AG08395 (cell line): ENCODE measurements at regions not wholly inside any gene's neighbourhood (a gene's known extent, or its start where the extent isn't known, plus 50 kb on each side); places are given as distances from the start of the nearest gene placed in this dataset.
"Not testable (repeated sequence)": the region's sequence is repeated elsewhere in the genome, so short reads cannot be mapped to it uniquely, and the experiment has no call there.

Experiments used
- DNase-seq: peaks from one replicate; pipeline ENCODE4 v3.0.0; 2012; ENCODE audit warnings: mixed read lengths, low spot score

DNA sequence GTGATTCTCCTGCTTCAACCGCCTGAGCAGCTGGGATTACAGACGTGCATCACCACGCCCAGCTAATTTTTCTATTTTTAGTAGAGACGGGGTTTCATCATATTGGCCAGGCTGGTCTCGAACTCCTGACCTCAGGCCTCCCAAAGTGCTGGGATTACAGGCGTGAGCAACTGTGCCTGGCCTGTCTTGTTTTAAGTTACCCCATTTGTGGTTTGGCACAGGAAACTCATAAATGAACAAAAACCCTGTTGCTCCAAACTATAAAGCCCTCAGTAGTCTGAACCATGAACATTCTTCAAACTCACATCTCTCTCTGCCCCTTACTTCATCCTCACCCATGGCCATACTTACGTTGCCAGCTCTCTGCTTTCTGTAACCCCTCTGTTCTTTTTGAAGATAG, 61.7 kb downstream of the RHOU start:
- not testable (repeated sequence) for DNase-seq

DNA sequence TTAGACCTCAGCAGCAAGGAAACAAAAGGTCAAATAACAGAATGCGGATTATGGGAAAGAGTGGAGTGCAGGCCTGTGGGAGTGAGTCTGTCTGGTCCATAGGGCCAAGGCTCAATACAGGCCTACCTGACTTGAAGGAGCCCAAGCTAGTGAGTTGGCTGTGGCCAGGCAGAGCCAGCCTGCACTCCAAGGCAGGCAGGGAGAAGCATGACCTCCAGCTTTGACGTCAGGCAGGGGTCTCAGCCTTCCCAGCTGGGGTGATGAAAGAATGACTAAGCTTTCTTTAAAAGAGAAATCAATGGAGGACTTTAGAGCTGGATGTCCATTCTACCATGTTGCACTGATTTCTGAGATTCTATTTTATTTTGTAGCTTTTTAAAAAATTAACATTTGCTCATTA, 62.8 kb downstream of the RHOU start:
- no peak for DNase-seq

DNA sequence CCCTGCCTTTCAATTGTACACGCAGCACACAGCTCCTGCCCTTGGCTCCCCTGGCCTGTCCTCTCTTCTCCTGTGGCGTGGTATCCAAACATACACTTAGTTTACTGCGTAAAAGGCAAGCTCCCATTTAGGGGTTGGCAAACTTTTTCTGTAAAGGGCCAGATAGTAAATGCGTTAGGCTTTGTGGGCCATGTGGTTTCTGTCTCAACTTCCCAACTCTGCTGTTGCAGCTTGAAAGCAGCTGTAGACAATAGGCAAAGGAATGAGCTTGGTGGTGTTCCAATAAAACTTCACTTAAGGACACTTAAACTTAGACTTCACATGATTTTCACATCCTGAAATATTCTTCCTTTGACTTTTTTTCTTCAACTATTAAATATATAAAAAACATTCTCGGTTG, 63.3 kb downstream of the RHOU start:
- DNase-seq: no peak

DNA sequence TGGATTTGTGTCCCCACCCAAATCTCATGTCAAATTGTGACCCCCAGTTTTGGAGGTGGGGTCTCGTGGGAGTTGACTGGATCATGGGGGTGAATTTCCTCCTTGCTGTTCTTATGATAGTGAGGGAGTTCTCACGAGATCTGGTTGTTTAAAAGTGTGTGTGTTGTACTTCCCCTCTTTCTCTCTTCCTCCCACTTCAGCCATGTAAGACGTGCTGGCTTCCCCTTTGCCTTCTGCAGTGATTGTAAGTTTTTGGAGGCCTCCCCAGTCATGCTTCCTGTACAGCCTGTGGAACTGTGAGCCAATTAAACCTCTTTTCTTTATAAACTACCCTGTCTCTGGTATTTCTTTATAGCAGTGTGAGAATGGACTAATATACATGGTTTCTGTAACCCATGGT, 64.6 kb downstream of the RHOU start:
- no peak for DNase-seq

DNA sequence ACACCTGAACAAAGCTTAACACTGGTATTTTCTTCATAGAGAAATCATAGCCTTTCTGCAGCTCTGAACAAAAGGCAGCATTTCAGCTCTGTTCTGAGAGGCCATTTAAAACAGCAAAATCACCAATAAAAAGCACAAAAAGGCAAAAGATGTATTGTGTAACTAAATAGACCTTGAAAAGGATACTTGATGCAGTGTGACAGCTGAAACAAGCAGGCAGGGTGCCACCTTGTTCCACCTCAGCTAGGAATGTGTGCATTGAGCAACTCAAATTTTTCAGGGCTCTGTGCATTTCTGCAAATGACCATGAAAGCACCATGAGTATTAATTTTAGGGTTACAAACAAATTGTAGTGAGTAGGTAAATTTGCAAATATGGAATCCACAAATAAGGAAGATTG, 65.8 kb downstream of the RHOU start:
- no peak for DNase-seq

DNA sequence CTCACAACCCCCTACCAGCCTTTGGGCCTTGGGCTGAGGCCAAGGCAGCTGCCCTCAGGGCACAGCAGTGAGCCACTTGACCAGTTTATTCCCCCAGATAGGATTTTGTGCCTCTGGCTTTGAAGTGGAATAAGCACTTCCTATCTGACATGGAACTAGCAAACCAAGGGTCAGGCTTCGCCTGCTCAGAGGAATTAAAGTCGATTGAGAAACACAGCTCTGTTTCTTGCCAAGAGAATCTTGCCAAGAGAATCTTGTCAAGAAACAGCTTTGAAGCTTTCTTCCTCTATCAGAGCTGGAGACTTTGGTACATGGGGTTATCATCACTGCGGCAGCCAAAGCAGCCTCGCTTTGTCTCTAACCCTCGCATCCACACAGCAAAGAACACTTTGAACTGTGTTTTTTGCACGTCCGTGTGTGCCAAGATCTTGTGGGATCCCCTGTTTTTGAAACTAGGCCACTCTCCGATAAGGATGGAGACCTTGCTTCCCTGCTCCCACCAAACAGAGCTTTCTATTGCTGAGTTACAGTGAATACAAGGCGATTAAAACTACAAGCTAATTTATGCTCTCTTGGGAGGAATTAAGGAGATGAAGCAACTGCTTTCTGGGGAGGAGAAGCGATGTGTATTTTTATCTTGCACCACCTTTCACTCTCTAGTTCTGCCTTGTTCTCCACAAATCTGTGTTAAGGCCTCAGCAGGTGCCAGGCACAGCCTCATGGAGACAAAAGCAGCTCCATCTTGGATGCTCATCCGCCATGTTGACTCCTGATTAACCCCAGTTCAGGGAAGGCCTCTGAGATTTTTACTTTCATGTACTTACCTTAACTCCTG, 67.3 kb downstream of the RHOU start:
- peak; percentile 25 for DNase-seq

DNA sequence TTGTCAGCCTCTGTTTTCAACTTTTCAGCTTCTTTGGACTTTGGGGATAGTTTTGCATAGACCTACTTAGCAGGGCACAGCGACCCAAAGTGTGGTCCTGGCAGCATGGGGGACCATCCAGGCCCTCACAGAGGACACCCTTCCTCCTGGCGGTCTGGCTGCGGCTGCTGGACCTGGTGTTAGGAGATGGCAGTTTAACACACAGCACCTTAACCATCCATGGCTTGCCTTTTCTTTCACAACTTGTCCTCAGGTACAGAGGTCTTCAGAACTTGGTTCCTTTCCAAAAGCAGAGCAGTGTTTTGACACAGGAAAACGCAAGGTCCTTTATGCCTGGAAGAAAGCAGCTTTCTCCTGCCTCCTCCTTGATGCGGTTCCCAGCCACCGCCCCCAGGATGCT, 68.1 kb downstream of the RHOU start:
- no peak for DNase-seq

DNA sequence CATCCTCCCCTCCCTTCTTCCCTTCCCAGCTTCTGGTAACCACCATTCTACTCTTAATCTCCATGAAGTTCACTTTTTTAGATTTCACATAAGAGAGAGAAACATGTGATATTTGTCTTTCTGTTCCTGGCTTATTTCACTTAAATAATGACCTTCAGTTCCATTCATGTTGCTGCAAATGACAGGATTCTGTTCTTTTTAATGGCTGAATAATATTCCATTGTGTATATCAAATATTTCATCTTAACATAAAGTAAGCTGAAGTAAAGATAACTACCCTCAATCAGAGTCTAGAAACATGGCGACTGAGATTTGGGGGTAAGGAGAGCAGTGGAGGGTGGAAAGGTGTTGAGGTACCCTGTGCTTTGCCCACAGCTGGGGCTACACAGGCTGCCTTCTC, 68.9 kb downstream of the RHOU start:
- no peak for DNase-seq

DNA sequence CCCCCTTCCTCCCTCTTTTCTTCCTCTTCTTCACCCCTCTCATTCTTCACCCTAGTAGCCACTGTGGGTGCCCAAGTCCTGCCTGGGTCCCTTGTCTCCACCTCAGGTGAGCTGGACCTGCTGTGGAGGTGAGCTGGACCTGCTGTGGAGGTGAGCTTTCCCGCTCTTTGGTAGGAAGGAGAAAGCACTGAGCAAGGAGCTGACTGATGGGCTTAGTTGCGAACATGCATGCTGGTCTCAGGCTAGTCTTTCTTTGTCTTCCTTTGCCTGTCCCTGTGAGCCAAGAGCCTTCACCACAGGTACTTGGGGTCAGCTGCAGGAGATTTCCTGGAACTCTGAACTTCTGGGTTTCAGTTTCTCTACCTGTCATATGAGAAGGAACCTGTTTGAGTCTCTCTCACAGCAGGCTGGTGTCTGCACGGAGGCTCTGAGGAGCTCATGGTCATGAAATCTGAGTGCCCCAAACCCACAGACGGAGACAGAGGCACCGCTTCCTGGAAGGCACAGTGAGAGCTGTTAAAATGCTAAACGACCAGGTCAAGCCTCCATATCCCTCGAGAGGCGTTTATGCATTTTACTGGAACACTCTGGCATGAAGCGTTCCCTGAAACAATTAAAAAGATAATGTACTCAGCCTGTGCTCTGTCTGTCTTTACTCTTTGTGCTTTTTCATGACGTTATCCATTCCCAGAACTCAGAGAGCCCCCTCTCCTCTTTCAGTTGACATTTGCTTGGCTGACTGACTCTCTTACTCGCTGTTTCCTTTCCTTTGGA, 69.5 kb downstream of the RHOU start:
- DNase-seq: no peak

DNA sequence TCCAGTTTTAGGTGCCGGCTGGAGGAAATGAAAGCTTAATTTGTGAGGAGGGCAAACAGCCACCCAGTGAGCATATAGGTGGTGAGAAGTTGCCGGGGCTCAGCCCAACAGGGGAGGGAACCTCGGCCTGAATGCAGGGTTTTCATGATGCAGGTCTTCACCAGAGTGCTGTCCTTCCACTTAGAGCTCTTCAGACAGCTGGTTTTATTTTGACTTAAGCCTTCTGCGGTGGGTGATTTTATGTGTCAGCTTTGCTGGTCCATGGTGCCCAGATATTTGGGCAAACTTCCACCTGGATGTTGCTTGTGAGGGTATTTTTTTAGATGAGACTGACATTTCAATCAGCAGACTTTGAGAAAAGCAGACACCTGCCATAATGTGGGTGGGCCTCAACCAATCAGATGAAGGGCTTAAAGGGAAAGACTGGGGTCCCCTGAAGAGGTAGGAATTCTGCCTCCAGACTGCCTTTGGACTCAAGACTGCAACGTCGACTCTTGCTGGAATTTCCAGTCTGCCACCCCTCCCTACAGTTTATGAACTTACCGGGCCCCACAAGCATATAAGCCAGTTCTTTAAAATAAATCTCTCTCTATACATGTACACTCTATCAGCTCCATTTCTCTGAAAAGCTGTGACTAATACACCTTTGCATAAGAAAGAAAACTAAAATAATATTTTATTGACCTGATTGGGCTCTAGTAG, 72.8 kb downstream of the RHOU start:
- DNase-seq: no peak

DNA sequence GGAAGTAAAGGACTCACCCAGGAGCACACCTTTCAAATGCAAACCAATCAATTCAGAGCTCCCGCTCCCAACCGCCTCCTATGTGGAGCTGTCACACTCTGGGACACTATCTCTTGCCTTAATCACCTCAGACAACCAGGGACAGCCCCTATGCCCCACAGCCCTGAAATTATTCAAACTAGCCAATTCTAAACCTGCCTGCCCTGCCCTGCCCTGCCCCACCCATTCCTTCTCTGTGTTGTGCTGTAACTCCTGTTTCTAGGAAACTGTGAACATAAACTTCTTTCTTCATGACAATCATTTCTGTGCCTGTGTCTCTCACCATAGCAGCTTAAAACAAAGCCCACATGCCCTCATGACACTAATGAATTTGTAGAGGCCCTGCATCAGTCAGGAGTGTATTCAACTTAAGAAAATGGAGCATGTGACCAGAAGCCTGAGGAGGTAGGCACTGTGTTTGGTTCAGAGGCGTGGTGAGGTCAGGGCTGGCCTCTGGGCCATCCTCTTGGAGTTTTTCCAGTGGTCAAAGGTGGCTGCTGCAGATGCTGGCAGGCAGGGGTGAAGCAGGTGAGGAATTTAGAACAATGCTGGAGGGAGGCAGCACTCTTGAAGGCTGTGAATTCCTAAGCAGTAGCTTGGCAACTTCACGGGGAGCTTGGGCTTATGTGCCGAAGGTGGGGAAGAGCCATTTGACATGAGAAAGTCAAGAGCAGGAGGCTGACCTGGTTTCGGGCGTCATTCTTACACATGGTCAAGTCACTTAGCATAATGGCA, 74.5 kb downstream of the RHOU start:
- DNase-seq: no peak

DNA sequence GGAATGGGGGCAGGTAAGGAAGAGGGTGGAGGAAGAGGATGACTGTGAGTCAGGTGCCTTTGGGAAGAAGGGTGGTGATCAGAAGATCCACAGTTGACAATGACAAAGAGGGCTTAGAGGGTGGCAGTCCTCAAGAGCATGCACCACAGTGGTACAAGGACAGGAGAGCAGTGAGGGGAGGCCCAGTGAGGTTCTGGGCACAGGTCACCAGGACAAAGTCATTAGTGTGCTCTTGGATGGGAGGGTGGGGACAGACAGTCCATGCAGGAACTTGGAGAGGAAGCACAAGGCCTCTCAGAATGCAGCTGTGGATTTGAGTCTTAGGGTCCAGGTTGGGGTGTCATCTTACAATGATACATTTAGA, 75.1 kb downstream of the RHOU start:
- no peak for DNase-seq

DNA sequence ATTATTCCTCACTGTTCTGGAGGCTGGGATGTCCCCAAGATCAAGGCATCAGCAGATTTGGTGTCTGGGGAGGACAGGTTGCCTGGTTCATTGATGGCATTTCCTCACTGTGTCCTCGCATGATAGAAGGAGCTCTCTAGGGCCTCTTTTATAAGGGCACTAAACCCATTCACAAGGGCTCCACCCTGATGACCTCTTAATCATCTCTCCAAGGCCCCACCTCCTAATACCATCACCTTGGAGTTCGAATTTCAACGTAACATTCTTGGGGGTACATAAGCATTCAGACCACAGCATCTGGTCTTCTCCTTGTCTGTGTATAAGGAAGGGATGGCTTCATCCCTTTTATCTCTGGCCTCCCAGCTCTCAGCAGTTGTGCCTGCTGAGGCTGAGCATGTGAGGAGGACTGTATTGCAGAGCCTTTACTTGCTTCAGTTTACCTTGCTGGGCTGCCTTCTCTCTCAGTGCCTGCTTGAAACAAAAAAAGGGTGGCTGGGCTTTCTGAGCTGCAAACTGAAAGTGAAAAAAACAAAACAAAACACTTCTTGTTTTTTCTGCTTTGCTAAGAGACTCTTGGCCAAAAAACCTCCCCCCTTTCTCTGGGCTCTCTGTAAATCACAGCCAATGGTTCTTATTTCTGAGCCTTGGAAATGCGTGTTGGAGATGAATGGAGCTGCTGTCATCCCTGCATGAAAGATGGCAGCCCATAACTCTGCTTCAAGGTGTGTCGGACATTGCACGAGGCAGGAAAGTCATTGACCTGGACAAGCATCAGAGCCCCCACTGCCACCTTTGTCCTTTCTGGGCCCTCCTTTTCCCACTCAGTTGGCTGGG, 75.8 kb downstream of the RHOU start:
- DNase-seq: no peak

DNA sequence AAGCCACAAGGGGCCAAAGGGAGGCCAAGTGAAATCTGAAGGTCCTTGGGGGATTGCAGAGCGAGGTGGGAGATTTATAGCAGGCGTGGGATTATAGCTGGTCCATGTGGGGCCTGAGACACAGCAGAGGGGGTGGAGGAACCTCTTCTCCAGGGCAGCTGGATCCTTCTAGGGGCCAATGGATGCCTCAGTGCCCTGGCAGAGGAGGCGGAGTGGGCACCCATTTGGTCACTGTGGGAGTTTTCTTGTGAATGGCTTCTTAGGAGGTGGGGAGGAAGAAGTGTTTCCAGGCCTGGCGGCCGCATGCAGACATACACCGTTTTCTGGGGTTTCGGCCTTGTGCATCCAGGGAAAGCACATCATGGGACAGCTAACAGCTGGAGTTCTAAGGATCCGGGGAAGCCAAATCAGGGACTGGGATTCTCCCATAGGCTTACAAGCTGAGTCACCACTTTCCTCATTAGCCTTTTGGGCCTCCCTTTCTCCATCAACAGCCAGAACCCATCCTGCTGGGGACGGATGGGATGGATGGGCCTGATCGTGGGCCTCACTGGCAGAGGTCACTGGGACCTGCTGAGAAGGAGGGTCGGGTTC, 76.5 kb downstream of the RHOU start:
- no peak for DNase-seq

DNA sequence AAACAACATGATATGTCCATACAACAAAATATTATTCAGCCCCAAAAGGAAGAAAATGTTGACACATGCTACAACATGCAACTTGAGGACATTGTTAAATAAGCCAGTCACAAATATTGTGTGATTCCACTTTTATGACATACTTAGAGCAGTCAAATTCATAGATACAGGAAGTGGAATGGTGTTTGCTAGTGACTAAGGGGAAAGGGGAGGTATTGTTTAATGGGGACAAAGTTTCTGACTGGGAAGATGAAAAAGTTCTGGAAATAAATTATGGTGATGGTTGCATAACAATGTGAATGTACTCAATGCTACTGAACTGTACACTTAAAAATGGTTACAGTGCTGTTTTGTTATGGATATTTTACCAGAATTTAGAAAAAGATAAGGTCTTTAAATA, 77.7 kb downstream of the RHOU start:
- no peak for DNase-seq

DNA sequence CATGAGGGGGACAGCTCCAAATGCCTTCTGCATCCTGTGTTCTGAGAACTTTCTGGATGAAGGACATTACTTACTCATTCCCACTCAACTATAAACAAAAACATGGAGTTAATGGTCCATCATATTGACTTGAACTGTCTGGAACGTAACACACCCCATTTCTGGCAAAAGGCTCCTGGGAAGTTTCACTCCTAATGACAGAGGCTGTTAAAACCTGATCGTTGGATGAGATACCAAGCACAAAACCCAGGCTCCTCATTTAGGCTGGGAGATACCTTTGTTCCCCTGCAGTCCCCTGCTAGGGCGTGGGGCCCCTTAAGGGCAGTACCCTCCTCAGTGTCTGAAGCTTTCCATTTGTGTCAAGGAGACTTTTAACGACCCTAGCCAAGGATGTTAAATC, 78.9 kb downstream of the RHOU start:
- DNase-seq: no peak

DNA sequence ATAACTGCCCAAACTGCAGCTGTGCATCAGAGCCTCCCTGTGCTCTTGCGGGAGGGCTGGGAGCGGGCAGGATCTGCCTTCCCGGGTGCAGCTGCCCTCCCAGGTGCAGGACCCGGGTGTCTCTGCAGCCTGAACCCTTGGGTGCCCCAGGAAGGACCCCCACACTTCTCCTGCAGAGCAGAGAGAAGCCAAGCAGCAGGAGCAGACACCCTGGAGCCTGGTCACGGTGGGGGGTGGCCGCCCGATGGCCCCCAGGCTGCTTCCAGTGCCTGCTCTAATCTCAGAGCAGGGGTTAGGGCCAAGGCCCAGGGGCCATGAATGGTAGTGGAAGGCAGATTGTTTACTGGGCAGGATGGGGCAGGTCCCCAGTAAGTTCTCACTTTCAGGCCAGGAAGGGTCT, 83.0 kb downstream of the RHOU start:
- no peak for DNase-seq

DNA sequence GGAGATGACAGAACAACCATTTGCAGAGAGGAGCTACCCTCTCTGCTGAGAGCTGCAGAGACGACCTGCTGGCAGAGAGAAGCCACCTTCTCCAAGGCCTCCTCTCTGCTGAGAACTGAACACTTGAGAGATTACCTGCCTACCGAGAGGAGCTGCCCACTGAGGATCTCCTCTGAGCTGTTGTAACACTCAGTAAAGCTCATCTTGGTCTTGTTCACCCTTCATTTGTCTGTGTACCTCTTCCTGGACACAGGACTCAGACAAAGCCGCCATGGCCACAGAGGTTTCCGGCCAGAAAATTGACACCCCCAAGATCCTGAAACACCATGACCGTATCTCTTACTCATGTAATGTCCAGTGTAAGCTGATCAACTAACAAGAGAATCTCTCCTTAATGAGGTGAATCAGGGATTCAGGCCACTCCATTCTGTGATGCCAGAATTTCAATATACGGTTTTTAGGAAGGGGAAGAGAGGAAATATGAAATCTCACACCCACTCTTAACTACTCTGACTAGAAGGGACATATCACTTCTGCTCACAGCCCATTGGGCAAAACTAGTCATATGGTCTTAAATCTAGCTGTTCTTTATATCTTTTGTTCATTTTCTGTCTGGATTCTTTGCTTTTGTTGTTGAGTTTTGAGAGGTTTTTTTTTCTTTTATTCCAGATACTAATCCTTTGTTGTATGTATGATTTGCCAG, 83.8 kb downstream of the RHOU start:
- no peak for DNase-seq

DNA sequence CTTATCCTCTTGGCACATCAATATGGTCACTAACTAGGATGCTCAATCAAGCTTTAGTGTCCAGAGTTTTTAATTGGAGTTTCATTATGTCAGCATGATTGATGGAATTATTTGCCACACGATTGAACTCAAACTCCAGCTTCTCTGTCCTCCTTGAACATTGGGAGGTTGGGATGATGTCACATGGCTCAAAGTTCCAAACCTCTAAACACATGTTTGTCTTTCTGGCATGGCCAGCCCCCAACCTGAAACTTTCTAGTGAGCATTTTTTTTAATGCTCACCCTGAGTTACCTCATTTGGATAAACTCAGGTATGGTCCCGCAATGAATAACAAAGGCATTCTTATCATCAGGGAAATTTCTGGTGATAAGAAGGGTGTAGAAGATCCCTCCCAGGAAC, 86.0 kb downstream of the RHOU start:
- no peak for DNase-seq

DNA sequence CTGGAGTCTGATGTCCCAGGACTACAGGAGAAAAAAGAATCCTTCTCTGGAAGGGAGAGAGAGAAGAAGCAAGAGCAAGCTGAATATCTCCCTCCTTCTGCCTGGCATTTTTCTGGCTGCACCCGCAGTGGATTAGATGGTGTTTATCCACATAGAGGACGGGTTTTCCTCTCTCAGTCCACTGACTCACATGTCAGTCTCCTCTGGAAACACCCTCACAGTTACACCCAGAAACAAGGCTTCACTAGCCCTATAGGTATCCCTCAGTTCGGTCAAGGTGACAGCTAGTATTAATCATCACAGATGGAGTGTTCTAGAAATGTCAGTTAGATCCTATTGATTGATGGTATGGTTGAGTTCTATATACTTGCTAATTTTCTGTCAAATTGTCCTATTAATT, 87.9 kb downstream of the RHOU start:
- DNase-seq: no peak
